K562 (cell line): ENCODE measurements at regions not wholly inside any gene's neighbourhood (a gene's known extent, or its start where the extent isn't known, plus 50 kb on each side); places are given as distances from the start of the nearest gene placed in this dataset.

Experiments used
- CEBPG ChIP-seq, 3 experiments: fragments of 200-800 bp in 1 of 3; sonication (Bioruptor generic) in 1 of 3; sonication (generic) in 1 of 3; formaldehyde crosslinking in 1 of 3; IDR thresholded peaks in 2 of 3; conservative IDR thresholded peaks in 1 of 3; 2 replicates each; pipeline versions ENCODE4 v1.6.1 to v1.8.0; 2016 to 2022; ENCODE audit warnings: missing compliant biosample characterization in 2 of 3, missing genetic modification characterization in 2 of 3, mild to moderate bottlenecking in 1 of 3, missing genetic modification reagents in 1 of 3
- ZNF311 ChIP-seq: fragments of 250-450 bp; sonication (Bioruptor Pico); IDR thresholded peaks from 2 replicates; pipeline ENCODE4 v1.4.0; 2020; ENCODE audit warnings: mild to moderate bottlenecking, moderate library complexity
- TF ChIP-seq, protein P1 (sequence below): fragments of 450-650 bp; IDR thresholded peaks from 2 replicates; pipeline ENCODE4 v1.6.1; 2016; ENCODE audit warnings: mild to moderate bottlenecking, moderate library complexity
- TF ChIP-seq, protein P2 (sequence below), 3 experiments: fragments of 200-800 bp in 1 of 3; sonication (Bioruptor generic) in 1 of 3; sonication (generic) in 1 of 3; formaldehyde crosslinking in 1 of 3; IDR thresholded peaks; 2 replicates each; pipeline versions ENCODE4 v1.6.1 to v1.8.0; 2016 to 2022; ENCODE audit warnings: mild to moderate bottlenecking in 2 of 3, missing compliant biosample characterization in 2 of 3, missing genetic modification characterization in 2 of 3, missing genetic modification reagents in 1 of 3
- TF ChIP-seq, protein P3 (sequence below): fragments of 250-450 bp; sonication (Bioruptor Pico); IDR thresholded peaks from 2 replicates; pipeline ENCODE4 v1.4.0; 2020; ENCODE audit warnings: mild to moderate bottlenecking, moderate library complexity
- TF ChIP-seq, protein P4 (sequence below): fragments of 450-650 bp; conservative IDR thresholded peaks from 2 replicates; pipeline ENCODE4 v1.6.1; 2016; ENCODE audit warnings: missing genetic modification characterization, low read depth, mild to moderate bottlenecking, missing compliant biosample characterization, moderate library complexity

DNA sequence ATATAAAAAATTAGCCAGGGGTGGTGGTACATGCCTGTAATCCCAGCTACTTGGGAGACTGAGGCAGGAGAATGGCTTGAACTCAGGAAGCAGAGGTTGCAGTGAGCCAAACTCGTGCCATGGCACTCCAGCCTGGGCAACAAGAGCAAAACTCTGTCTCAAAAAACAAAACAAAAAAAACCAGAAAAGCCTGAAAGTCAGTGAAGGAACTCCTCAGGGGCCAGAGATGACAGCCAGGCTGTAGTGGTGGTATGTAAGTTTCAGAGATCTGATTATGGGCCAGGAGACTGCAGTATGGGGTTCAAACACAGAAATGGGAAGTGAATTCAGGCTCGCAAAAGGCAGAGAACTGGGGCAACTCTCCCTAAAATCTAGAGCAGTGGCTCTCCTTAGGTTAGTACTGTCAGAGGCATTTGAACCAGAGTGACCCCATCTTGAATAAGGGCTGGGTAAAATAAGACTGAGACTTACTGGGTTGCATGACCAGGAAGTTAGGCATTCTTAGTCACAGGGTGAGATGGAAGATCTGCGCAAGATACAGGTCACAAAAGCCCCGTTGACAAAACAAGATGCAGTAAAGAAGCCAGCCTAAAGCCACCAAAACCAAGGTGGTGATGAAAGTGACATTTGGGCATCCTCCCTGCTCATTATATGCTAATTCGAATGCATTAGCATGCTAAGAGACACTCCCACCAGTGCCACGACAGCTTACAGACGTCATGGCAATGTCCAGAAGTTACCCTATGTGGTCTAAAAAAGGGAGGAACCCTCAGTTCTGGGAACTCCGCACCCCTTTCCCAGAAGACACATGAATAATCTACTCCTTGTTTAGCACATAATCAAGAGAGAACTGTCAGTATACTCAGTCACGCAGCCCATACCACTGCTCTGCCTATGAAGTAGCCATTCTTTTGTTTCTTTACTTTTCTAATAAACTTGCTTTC is 120.2 kb upstream of the XYLT1 start (continued):
- TF ChIP-seq, protein P1, sequence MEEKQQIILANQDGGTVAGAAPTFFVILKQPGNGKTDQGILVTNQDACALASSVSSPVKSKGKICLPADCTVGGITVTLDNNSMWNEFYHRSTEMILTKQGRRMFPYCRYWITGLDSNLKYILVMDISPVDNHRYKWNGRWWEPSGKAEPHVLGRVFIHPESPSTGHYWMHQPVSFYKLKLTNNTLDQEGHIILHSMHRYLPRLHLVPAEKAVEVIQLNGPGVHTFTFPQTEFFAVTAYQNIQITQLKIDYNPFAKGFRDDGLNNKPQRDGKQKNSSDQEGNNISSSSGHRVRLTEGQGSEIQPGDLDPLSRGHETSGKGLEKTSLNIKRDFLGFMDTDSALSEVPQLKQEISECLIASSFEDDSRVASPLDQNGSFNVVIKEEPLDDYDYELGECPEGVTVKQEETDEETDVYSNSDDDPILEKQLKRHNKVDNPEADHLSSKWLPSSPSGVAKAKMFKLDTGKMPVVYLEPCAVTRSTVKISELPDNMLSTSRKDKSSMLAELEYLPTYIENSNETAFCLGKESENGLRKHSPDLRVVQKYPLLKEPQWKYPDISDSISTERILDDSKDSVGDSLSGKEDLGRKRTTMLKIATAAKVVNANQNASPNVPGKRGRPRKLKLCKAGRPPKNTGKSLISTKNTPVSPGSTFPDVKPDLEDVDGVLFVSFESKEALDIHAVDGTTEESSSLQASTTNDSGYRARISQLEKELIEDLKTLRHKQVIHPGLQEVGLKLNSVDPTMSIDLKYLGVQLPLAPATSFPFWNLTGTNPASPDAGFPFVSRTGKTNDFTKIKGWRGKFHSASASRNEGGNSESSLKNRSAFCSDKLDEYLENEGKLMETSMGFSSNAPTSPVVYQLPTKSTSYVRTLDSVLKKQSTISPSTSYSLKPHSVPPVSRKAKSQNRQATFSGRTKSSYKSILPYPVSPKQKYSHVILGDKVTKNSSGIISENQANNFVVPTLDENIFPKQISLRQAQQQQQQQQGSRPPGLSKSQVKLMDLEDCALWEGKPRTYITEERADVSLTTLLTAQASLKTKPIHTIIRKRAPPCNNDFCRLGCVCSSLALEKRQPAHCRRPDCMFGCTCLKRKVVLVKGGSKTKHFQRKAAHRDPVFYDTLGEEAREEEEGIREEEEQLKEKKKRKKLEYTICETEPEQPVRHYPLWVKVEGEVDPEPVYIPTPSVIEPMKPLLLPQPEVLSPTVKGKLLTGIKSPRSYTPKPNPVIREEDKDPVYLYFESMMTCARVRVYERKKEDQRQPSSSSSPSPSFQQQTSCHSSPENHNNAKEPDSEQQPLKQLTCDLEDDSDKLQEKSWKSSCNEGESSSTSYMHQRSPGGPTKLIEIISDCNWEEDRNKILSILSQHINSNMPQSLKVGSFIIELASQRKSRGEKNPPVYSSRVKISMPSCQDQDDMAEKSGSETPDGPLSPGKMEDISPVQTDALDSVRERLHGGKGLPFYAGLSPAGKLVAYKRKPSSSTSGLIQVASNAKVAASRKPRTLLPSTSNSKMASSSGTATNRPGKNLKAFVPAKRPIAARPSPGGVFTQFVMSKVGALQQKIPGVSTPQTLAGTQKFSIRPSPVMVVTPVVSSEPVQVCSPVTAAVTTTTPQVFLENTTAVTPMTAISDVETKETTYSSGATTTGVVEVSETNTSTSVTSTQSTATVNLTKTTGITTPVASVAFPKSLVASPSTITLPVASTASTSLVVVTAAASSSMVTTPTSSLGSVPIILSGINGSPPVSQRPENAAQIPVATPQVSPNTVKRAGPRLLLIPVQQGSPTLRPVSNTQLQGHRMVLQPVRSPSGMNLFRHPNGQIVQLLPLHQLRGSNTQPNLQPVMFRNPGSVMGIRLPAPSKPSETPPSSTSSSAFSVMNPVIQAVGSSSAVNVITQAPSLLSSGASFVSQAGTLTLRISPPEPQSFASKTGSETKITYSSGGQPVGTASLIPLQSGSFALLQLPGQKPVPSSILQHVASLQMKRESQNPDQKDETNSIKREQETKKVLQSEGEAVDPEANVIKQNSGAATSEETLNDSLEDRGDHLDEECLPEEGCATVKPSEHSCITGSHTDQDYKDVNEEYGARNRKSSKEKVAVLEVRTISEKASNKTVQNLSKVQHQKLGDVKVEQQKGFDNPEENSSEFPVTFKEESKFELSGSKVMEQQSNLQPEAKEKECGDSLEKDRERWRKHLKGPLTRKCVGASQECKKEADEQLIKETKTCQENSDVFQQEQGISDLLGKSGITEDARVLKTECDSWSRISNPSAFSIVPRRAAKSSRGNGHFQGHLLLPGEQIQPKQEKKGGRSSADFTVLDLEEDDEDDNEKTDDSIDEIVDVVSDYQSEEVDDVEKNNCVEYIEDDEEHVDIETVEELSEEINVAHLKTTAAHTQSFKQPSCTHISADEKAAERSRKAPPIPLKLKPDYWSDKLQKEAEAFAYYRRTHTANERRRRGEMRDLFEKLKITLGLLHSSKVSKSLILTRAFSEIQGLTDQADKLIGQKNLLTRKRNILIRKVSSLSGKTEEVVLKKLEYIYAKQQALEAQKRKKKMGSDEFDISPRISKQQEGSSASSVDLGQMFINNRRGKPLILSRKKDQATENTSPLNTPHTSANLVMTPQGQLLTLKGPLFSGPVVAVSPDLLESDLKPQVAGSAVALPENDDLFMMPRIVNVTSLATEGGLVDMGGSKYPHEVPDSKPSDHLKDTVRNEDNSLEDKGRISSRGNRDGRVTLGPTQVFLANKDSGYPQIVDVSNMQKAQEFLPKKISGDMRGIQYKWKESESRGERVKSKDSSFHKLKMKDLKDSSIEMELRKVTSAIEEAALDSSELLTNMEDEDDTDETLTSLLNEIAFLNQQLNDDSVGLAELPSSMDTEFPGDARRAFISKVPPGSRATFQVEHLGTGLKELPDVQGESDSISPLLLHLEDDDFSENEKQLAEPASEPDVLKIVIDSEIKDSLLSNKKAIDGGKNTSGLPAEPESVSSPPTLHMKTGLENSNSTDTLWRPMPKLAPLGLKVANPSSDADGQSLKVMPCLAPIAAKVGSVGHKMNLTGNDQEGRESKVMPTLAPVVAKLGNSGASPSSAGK: no peak
- TF ChIP-seq ZNF311 (CRISPR knock-in tag) (peak; percentile 96), CEBPG (CRISPR knock-in tag; IDR thresholded peaks at IDR 0.05) (no peak), CEBPG (tag; conservative IDR thresholded peaks at IDR 0.05 in 1 of 2, IDR thresholded peaks at IDR 0.05 in 1 of 2) (peak in 1 of 2 experiments; percentile 21; a peak in 1 of 4 replicates)
- TF ChIP-seq, protein P2, sequence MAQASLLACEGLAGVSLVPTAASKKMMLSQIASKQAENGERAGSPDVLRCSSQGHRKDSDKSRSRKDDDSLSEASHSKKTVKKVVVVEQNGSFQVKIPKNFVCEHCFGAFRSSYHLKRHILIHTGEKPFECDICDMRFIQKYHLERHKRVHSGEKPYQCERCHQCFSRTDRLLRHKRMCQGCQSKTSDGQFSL (CRISPR knock-in tag; IDR thresholded peaks at IDR 0.05): no peak
- TF ChIP-seq, protein P2 (tag; IDR thresholded peaks at IDR 0.05): peak in 1 of 2 experiments; percentile 92; a peak in 2 of 4 replicates
- TF ChIP-seq, protein P3, sequence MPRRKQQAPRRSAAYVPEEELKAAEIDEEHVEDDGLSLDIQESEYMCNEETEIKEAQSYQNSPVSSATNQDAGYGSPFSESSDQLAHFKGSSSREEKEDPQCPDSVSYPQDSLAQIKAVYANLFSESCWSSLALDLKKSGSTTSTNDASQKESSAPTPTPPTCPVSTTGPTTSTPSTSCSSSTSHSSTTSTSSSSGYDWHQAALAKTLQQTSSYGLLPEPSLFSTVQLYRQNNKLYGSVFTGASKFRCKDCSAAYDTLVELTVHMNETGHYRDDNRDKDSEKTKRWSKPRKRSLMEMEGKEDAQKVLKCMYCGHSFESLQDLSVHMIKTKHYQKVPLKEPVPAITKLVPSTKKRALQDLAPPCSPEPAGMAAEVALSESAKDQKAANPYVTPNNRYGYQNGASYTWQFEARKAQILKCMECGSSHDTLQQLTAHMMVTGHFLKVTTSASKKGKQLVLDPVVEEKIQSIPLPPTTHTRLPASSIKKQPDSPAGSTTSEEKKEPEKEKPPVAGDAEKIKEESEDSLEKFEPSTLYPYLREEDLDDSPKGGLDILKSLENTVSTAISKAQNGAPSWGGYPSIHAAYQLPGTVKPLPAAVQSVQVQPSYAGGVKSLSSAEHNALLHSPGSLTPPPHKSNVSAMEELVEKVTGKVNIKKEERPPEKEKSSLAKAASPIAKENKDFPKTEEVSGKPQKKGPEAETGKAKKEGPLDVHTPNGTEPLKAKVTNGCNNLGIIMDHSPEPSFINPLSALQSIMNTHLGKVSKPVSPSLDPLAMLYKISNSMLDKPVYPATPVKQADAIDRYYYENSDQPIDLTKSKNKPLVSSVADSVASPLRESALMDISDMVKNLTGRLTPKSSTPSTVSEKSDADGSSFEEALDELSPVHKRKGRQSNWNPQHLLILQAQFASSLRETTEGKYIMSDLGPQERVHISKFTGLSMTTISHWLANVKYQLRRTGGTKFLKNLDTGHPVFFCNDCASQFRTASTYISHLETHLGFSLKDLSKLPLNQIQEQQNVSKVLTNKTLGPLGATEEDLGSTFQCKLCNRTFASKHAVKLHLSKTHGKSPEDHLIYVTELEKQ: peak; percentile 89
- TF ChIP-seq, protein P4, sequence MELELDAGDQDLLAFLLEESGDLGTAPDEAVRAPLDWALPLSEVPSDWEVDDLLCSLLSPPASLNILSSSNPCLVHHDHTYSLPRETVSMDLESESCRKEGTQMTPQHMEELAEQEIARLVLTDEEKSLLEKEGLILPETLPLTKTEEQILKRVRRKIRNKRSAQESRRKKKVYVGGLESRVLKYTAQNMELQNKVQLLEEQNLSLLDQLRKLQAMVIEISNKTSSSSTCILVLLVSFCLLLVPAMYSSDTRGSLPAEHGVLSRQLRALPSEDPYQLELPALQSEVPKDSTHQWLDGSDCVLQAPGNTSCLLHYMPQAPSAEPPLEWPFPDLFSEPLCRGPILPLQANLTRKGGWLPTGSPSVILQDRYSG: peak; percentile 99
